Cerebellar nuclear complex (tissue), 1 donor: ENCODE measurements at regions not wholly inside any gene's neighbourhood (a gene's known extent, or its start where the extent isn't known, plus 50 kb on each side); places are given as distances from the start of the nearest gene placed in this dataset.

Experiments
- DNase-seq, 2 experiments: peaks; one replicate each; lab custom pipeline; 2025; lab: John Stamatoyannopoulos, UW

GRCh38 chr4:4693258-4693657 lies 151.4 kb upstream of the STX18 start:
- no peak for DNase-seq

- DNase-seq = no peak
These were observed 149.0 kb upstream of the STX18 start for GRCh38 chr4:4690854-4691253.

- no peak for DNase-seq
These were observed 148.0 kb upstream of the STX18 start for GRCh38 chr4:4689694-4690440.

GRCh38 chr4:4687935-4688727 lies 146.3 kb upstream of the STX18 start:
- no peak for DNase-seq

- DNase-seq = no peak
These were observed 145.3 kb upstream of the STX18 start for GRCh38 chr4:4687100-4687499.

GRCh38 chr4:4685810-4686795 lies 144.3 kb upstream of the STX18 start:
- DNase-seq = no peak

GRCh38 chr4:4681653-4682052 lies 139.8 kb upstream of the STX18 start:
- no peak for DNase-seq

- DNase-seq = no peak
These were observed 138.9 kb upstream of the STX18 start for GRCh38 chr4:4680758-4681157.

GRCh38 chr4:4680243-4680642 lies 138.4 kb upstream of the STX18 start:
- DNase-seq = no peak

- DNase-seq = no peak
These were observed 136.0 kb upstream of the STX18 start for GRCh38 chr4:4677556-4678522.

GRCh38 chr4:4675641-4676040 lies 133.8 kb upstream of the STX18 start:
- DNase-seq = no peak

- DNase-seq = no peak
These were observed 133.3 kb upstream of the STX18 start for GRCh38 chr4:4675051-4675581.

GRCh38 chr4:4673070-4673469 lies 131.2 kb upstream of the STX18 start:
- DNase-seq = no peak

GRCh38 chr4:4672402-4672801 lies 130.6 kb upstream of the STX18 start:
- no peak for DNase-seq

GRCh38 chr4:4671774-4672349 lies 130.0 kb upstream of the STX18 start:
- DNase-seq = no peak

GRCh38 chr4:4670869-4671268 lies 129.0 kb upstream of the STX18 start:
- DNase-seq = no peak

- DNase-seq = no peak
These were observed 126.7 kb upstream of the STX18 start for GRCh38 chr4:4668355-4669210.

GRCh38 chr4:4667622-4668081 lies 125.8 kb upstream of the STX18 start:
- DNase-seq = no peak
